ENCODE measurements at regions not wholly inside any gene's neighbourhood (a gene's known extent, or its start where the extent isn't known, plus 50 kb on each side); places are given as distances from the start of the nearest gene placed in this dataset.

DNA sequence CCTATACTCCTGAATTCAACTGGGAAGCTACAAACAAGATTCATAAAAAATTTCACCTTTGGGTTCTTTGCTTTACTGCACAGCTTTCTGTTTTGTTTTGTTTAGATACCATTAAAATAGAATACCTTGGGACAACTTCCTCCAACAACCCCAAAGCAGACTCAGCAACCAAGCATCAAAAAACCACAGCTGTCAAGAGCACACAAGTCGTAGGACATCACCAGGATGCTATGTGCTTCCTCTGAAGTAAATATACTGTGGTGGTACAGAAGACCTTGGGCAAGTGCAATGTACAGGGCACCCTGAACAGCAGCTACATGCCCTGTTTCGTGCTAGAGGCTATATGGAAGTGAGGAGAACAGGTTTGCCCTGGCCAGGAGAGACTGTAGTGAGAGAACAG, 359.3 kb downstream of the BCL11B start:
- Histone ChIP-seq H3K36me3 (ENCODE audit: control insufficient read depth in 4 of 4, insufficient read depth in 4 of 4, low read length in 4 of 4) (no peaks in the 10 kb centered on the region), H3K27me3 (ENCODE audit: control insufficient read depth in 3 of 3, insufficient read depth in 3 of 3, low read length in 2 of 3) (peaks cover 0 to 3% (median 0%) of the 10 kb centered on the region in 3 donors), H3K27ac (ENCODE audit: low read depth in 1 of 2, low read length in 1 of 2) (no peak overlapping the region), H3K9me3 (ENCODE audit: control insufficient read depth in 4 of 4, insufficient read depth in 3 of 4, low read length in 3 of 4) (no peaks in the 10 kb centered on the region), H3K4me1 (ENCODE audit: control insufficient read depth in 5 of 5, insufficient read depth in 5 of 5, low read length in 5 of 5) (peaks cover 0 to 19% (median 4%) of the 10 kb centered on the region in 5 donors), H3K9ac (ENCODE audit: insufficient read depth in 1 of 2, low read length in 2 of 2) (no peak overlapping the region), H3K4me3 (no peak overlapping the region)
- 53 to 63% methylated on average over 2 of the region's 2 CpGs for WGBS, 2 donors
- ATAC-seq (ENCODE audit: insufficient read depth, low FRiP score): no peak
- no peak for DNase-seq
- TF ChIP-seq, protein P1, sequence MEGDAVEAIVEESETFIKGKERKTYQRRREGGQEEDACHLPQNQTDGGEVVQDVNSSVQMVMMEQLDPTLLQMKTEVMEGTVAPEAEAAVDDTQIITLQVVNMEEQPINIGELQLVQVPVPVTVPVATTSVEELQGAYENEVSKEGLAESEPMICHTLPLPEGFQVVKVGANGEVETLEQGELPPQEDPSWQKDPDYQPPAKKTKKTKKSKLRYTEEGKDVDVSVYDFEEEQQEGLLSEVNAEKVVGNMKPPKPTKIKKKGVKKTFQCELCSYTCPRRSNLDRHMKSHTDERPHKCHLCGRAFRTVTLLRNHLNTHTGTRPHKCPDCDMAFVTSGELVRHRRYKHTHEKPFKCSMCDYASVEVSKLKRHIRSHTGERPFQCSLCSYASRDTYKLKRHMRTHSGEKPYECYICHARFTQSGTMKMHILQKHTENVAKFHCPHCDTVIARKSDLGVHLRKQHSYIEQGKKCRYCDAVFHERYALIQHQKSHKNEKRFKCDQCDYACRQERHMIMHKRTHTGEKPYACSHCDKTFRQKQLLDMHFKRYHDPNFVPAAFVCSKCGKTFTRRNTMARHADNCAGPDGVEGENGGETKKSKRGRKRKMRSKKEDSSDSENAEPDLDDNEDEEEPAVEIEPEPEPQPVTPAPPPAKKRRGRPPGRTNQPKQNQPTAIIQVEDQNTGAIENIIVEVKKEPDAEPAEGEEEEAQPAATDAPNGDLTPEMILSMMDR (IDR thresholded peaks at IDR 0.05; ENCODE audit: control extremely low read depth, extremely low read depth): no peak

DNA sequence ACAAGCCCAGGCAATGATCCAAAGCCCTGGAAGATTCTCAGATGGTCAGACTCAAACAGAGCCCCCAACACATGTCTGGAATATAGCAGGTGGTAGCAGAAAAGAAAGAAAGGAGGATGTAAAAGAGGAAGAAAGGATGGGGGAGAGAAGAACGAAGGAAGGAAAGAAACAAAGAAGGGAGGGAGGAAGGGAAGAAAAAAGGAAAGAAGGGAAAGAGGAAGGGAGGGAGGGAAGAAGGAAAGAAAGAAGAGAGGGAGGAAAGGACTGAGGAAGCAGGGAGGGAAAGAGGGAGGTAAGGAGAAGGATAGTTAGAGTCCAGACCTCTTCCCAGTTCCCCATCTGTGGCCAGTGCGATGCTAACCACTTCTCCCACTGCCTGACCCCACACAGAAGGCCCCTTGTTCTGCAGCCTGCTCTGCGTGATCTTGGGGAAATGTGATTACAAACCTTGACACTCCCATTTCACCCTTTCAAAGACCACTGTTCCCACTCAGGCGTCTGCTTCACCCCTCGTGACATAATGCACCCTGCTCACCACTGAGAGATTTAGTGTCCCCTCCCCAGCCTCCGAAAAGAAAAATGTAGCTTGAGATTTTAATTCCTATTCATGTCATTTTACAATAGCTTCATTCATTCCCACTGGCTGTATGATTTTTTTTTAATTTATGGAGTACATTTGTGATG, 357.9 kb downstream of the BCL11B start:
- 53 to 57% methylated on average over 6 of the region's 6 CpGs for WGBS, 2 donors
- Histone ChIP-seq H3K27ac (ENCODE audit: low read depth in 1 of 2, low read length in 1 of 2) (no peak overlapping the region), H3K9me3 (ENCODE audit: control insufficient read depth in 4 of 4, insufficient read depth in 3 of 4, low read length in 3 of 4) (no peaks in the 10 kb centered on the region), H3K36me3 (ENCODE audit: control insufficient read depth in 4 of 4, insufficient read depth in 4 of 4, low read length in 4 of 4) (no peaks in the 10 kb centered on the region), H3K4me1 (ENCODE audit: control insufficient read depth in 5 of 5, insufficient read depth in 5 of 5, low read length in 5 of 5) (peaks cover 0 to 19% (median 4%) of the 10 kb centered on the region in 5 donors), H3K27me3 (ENCODE audit: control insufficient read depth in 3 of 3, insufficient read depth in 3 of 3, low read length in 2 of 3) (no peaks in the 10 kb centered on the region), H3K9ac (ENCODE audit: insufficient read depth in 1 of 2, low read length in 2 of 2) (no peak overlapping the region), H3K4me3 (no peak overlapping the region)
- TF ChIP-seq, protein P1 (IDR thresholded peaks at IDR 0.05; ENCODE audit: control extremely low read depth, extremely low read depth): no peak
- ATAC-seq (ENCODE audit: insufficient read depth, low FRiP score) (no peak), DNase-seq (no peak)

DNA sequence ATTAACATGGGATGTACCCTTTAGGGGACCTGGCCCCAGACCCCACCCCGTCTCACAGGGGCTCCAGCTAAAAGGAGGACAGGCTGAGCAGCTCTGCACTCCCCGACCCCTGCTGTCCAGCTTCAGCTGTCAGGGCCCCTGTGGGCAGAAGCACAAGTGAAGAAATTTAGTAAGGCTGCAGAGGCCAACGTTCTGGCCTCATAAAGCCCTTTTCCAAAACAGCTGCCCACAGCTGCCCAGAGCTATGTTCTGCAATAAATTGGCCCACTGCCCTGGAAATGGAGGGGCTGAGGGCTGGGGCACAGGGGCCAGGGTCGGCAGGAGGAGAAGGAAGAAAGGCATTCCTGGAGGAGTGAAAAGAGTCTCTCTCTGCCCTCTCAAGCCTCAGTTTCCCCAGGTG, 357.1 kb downstream of the BCL11B start:
- Histone ChIP-seq H3K9ac (ENCODE audit: insufficient read depth in 1 of 2, low read length in 2 of 2) (no peak overlapping the region), H3K4me3 (no peak overlapping the region), H3K9me3 (ENCODE audit: control insufficient read depth in 4 of 4, insufficient read depth in 3 of 4, low read length in 3 of 4) (no peaks in the 10 kb centered on the region), H3K4me1 (ENCODE audit: control insufficient read depth in 5 of 5, insufficient read depth in 5 of 5, low read length in 5 of 5) (peaks cover 0 to 19% (median 4%) of the 10 kb centered on the region in 5 donors), H3K27ac (ENCODE audit: low read depth in 1 of 2, low read length in 1 of 2) (no peak overlapping the region), H3K27me3 (ENCODE audit: control insufficient read depth in 3 of 3, insufficient read depth in 3 of 3, low read length in 2 of 3) (no peaks in the 10 kb centered on the region), H3K36me3 (ENCODE audit: control insufficient read depth in 4 of 4, insufficient read depth in 4 of 4, low read length in 4 of 4) (no peaks in the 10 kb centered on the region)
- 51 to 73% methylated on average over 4 of the region's 4 CpGs for whole genome bisulfite sequencing, 2 donors
- TF ChIP-seq, protein P1 (IDR thresholded peaks at IDR 0.05; ENCODE audit: control extremely low read depth, extremely low read depth): no peak
- peak; percentile 80 to 90 (median 85) for DNase-seq
- no peak for ATAC-seq (ENCODE audit: insufficient read depth, low FRiP score)

DNA sequence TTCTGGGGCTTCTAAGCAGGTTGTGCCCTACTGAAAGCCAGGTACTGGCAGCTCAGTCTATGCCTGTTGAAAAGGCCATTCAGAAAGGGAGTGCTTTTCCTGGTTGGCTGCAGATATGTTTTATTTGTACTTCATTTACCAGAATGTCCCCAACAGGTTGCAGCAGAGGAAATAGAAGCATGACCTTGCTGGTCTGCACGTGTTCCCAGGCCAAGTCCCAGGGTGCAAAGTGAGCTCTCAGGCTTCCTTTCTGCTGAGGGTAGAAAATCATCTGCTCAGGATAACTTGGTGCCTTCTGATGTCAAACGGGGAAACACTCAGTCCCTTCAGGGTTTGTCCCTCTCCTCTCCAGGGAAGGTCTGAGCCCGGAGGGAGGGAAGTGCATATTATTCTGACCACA, 356.4 kb downstream of the BCL11B start:
- H3K27ac ChIP-seq (ENCODE audit: low read depth in 1 of 2, low read length in 1 of 2): no peak overlapping the region

More for the DNA sequence above, 356.4 kb downstream of the BCL11B start:
- Histone ChIP-seq H3K9me3 (ENCODE audit: control insufficient read depth in 4 of 4, insufficient read depth in 3 of 4, low read length in 3 of 4) (no peaks in the 10 kb centered on the region), H3K27me3 (ENCODE audit: control insufficient read depth in 3 of 3, insufficient read depth in 3 of 3, low read length in 2 of 3) (no peaks in the 10 kb centered on the region), H3K36me3 (ENCODE audit: control insufficient read depth in 4 of 4, insufficient read depth in 4 of 4, low read length in 4 of 4) (no peaks in the 10 kb centered on the region), H3K4me1 (ENCODE audit: control insufficient read depth in 5 of 5, insufficient read depth in 5 of 5, low read length in 5 of 5) (peaks cover 0 to 19% (median 4%) of the 10 kb centered on the region in 5 donors), H3K4me3 (no peak overlapping the region), H3K9ac (ENCODE audit: insufficient read depth in 1 of 2, low read length in 2 of 2) (no peak overlapping the region)
- ATAC-seq (ENCODE audit: insufficient read depth, low FRiP score) (no peak), DNase-seq (peak in 1 of 3 donors; percentile 13)
- TF ChIP-seq, protein P1 (IDR thresholded peaks at IDR 0.05; ENCODE audit: control extremely low read depth, extremely low read depth): no peak
- 49 to 59% methylated on average over 3 of the region's 3 CpGs for WGBS, 2 donors

Measured in lung (tissue), 11 donors.